Lower leg skin (tissue), 4 donors: ENCODE measurements at regions not wholly inside any gene's neighbourhood (a gene's known extent, or its start where the extent isn't known, plus 50 kb on each side); places are given as distances from the start of the nearest gene placed in this dataset.

Experiments
- DNase-seq, 2 donors: peaks; one replicate each; pipeline ENCODE4 v3.0.0-alpha.2; 2019; ENCODE audit warnings: low spot score in 2 of 2
- H3K4me3 ChIP-seq: fragments of 200-600 bp; sonication (generic); 2 replicates; pipeline ENCODE4 v1.5.1; 2017; ENCODE audit warnings: mild to moderate bottlenecking, low read depth; ENCODE audit not compliant: poor library complexity, severe bottlenecking
- POLR2A ChIP-seq, 2 donors: fragments of 450-650 bp; IDR thresholded peaks; one replicate each; pipeline ENCODE4 v1.6.1; 2016 to 2017; ENCODE audit warnings: antibody characterized with exemption in 2 of 2, mild to moderate bottlenecking in 1 of 2, moderate library complexity in 1 of 2
- WGBS, 2 donors: methylation state at CpG; one replicate each; pipeline ENCODE4 v1.1.5; 2018; 5-methylcytosine and 5-hydroxymethylcytosine counted together
- intact Hi-C: fragments of 100-400 bp; cut with DNase I; formaldehyde crosslinking; loops from one replicate; pipeline ENCODE4 v1.15.0; 2023; ENCODE audit warnings: low total_unique reads
- TF ChIP-seq, protein P1 (sequence below), 3 donors: fragments of 450-650 bp; IDR thresholded peaks; one replicate each; pipeline ENCODE4 v1.5.1; 2016; ENCODE audit warnings: antibody characterized with exemption in 3 of 3, mild to moderate bottlenecking in 3 of 3, moderate library complexity in 2 of 3

DNA sequence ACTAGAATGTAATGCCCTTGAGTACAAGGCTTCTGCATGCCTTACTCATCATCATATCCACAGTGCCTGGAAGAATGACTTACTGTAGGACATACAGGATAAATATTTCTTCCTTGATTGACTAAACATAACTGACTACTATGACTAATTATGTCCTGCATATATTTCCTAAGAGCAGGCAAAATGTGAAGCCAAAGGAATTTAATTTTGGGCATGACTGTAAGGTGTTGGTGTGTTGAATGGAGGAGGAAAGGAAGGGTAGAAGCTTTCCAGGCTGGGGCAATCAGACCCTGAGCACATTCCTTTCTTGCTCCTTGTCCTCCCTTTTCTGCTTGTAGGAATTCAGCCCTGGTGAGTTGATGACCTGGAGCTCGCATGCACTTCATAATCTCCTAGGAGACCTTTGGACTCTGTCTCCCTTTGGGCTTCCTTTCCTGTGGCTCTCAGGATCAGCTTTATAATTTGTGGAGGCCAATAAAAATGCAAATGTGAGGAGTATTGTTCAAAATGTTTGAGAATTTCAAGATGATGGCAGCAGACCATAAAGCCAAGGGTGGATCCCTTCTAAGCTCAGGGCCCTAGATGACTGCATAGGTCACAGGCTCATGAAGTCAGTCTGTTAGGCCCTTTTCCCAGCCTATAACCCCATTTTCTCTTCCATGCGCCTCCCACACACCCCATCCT lies 174.0 kb downstream of the HMHB1 start:
- 67 to 77% methylated on average over 2 of the region's 2 CpGs for WGBS, 2 donors

DNA sequence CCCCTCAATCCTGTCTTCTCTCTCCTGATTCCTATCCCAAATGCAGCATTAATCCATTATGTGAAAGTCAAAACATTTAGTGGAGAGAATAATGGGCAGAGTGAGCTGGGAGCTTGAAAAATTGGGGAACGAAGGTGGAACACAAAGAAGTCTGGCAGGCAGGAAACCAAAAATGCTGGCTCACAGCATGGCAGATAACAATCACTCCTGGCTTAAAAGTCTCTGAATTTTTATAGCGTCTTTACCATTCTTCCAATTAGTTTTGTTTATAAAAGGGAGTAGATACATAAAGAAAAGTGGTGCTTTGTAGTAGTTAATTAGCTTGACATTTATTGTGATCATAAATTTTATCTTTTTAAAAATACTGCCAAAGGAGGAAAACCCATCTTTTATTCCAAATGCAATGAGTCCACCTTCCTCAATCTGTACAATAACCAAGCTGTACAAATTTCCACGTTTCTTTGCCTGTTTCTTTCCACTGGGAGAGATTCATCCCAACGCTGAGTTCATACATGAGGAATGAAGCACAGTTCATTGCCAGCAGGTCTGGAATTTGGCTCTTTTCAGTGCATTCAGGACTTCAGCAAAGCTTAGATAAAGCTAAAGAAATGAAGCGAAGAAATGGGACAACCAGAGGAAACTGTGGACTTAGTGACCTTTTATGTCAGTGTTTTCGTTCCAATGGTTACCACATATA lies 174.7 kb downstream of the HMHB1 start:
- no peak for TF ChIP-seq POLR2A (IDR thresholded peaks at IDR 0.05)
- TF ChIP-seq, protein P1, sequence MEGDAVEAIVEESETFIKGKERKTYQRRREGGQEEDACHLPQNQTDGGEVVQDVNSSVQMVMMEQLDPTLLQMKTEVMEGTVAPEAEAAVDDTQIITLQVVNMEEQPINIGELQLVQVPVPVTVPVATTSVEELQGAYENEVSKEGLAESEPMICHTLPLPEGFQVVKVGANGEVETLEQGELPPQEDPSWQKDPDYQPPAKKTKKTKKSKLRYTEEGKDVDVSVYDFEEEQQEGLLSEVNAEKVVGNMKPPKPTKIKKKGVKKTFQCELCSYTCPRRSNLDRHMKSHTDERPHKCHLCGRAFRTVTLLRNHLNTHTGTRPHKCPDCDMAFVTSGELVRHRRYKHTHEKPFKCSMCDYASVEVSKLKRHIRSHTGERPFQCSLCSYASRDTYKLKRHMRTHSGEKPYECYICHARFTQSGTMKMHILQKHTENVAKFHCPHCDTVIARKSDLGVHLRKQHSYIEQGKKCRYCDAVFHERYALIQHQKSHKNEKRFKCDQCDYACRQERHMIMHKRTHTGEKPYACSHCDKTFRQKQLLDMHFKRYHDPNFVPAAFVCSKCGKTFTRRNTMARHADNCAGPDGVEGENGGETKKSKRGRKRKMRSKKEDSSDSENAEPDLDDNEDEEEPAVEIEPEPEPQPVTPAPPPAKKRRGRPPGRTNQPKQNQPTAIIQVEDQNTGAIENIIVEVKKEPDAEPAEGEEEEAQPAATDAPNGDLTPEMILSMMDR (IDR thresholded peaks at IDR 0.05) = no peak
- H3K4me3 ChIP-seq = no peak overlapping the region
- DNase-seq = no peak
- 30 to 34% methylated on average over 6 of the region's 6 CpGs for WGBS, 2 donors
- intact Hi-C loops = no loop called here

More for the DNA sequence above, 174.0 kb downstream of the HMHB1 start:
- no peak overlapping the region for H3K4me3 ChIP-seq
- intact Hi-C loops = no loop called here
- no peak for TF ChIP-seq POLR2A (IDR thresholded peaks at IDR 0.05)
- TF ChIP-seq, protein P1 (IDR thresholded peaks at IDR 0.05) = no peak
- no peak for DNase-seq

DNA sequence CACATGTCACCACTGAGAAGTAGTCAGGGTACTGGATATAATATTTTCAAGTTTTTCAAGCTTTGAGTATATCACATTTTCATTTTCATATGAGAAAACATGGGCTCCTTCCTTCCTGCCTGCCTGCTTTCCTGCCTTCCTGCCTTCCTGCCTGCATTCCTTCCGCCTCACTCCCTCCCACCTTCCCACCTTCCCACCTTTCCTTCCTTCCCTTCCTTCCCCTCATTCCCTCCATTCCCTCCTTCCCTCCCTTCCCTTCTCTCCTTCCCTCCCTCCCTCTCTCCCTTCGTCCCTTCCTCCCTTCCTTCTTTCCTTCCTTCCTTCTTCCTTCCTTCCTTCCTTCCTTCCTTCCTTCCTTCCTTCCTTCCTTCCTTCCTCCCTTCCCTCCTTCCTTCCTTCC lies 175.3 kb downstream of the HMHB1 start:
- intact Hi-C loops = no loop called here
- TF ChIP-seq, protein P1 (IDR thresholded peaks at IDR 0.05) = no peak
- TF ChIP-seq POLR2A (IDR thresholded peaks at IDR 0.05) = no peak
- DNase-seq = no peak
- no peak overlapping the region for H3K4me3 ChIP-seq
- WGBS, 2 donors = 84 to 92% methylated on average over 1 to 2 of the region's 2 CpGs

DNA sequence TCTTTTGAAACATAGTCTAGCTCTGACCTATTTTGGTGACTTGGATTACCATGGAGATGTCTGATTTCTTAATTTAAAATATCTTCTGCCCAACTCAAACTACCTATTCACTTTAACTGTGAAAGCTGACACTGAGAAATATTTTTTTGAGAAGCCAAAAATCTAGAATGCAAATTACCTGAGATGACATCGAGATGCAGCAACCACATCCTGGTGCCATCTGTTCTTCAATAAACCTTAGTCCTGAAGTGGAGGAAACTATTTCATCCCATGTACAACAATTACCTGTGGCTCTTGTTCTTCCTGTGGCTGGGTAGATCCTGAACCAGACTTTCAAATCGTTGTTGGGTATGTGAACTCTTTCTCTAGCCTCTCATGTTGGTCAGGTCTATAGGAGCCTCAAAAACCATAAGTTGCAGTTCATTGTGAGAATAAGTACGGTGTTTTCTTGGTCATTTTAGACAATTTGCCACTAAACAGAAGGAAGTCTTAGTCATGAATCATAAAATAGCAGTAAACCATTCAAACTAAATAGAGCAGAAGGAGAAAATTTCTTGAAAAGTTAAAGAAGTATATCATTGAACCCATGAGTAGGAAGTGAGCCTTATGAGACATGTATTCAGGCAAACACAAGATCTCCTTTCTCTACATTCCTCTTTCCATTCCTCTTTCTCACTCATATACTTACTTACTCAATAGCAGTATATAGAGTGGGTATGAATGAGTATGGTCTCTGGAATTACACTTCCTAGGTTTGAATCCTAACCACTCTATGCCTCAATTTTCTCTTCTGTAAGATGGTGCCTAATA lies 176.0 kb downstream of the HMHB1 start:
- no peak overlapping the region for H3K4me3 ChIP-seq
- no peak for TF ChIP-seq POLR2A (IDR thresholded peaks at IDR 0.05)
- TF ChIP-seq, protein P1 (IDR thresholded peaks at IDR 0.05) = no peak
- intact Hi-C loops = no loop called here
- WGBS, 2 donors = 88 to 89% methylated on average over 3 of the region's 3 CpGs
- no peak for DNase-seq

DNA sequence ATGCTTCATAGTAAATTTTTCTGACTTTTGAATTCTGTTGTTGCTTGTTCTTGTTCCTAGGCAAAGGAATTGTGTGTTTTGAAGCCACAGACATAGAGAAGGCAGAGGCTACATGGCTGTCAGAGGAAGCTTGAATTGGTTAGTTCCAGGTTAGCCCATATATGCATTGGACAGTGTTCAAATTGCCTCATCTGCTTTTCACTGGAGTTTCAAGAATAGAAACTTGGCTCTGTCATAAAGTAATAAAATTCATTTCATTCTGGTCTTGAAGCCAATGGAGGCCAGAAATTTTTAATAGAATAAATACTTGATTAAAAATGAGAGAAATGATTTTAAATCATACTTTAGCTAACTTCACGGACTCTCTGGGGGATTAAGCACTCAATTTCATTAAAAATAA lies 178.0 kb downstream of the YIPF5 start:
- TF ChIP-seq POLR2A (IDR thresholded peaks at IDR 0.05) = no peak
- TF ChIP-seq, protein P1 (IDR thresholded peaks at IDR 0.05) = no peak
- intact Hi-C loops = no loop called here
- WGBS, 2 donors = 54 to 64% methylated on average over 1 of the region's 1 CpG
- H3K4me3 ChIP-seq = no peak overlapping the region
- DNase-seq = no peak
